ENCODE measurements at regions not wholly inside any gene's neighbourhood (a gene's known extent, or its start where the extent isn't known, plus 50 kb on each side); places are given as distances from the start of the nearest gene placed in this dataset.

GRCh38 chr6:87900160-87900698, 147.4 kb upstream of the SPACA1 start:
- Mint-ChIP-seq H3K4me1 (peaks cover 15% of the 10 kb centered on the region), H3K27ac (no peak overlapping the region), H3K27me3 (ENCODE audit: insufficient read depth) (no peaks in the 10 kb centered on the region), H3K36me3 (ENCODE audit: low read depth) (no peaks in the 10 kb centered on the region), H3K9me3 (no peaks in the 10 kb centered on the region), H3K4me3 (no peak overlapping the region)
- Histone ChIP-seq H3K9ac (ENCODE audit: extremely low read depth, low read length, poor library complexity, severe bottlenecking) (no peak overlapping the region), H3K4me1 (ENCODE audit: control insufficient read depth, insufficient read depth, low read length) (peaks cover 5% of the 10 kb centered on the region), H3K9me3 (ENCODE audit: control insufficient read depth, low read length) (no peaks in the 10 kb centered on the region), H3K27me3 (ENCODE audit: control insufficient read depth, insufficient read depth, low read length, poor library complexity, severe bottlenecking) (no peaks in the 10 kb centered on the region), H3K27ac (ENCODE audit: low read depth, low read length) (no peak overlapping the region), H3K36me3 (ENCODE audit: control insufficient read depth, insufficient read depth, low read length) (no peaks in the 10 kb centered on the region), H3K4me3 (ENCODE audit: low read length) (no peak overlapping the region)
- WGBS, 2 experiments (ENCODE audit: insufficient coverage in 1 of 2, insufficient read length in 1 of 2) = 68 to 90% methylated on average over 3 to 6 of the region's 6 CpGs
- DNase-seq = no peak
- no peak for TF ChIP-seq CTCF (conservative IDR thresholded peaks at IDR 0.05)

- Histone ChIP-seq H3K27ac (ENCODE audit: low read depth, low read length) (no peak overlapping the region), H3K27me3 (ENCODE audit: control insufficient read depth, insufficient read depth, low read length, poor library complexity, severe bottlenecking) (no peaks in the 10 kb centered on the region), H3K9me3 (ENCODE audit: control insufficient read depth, low read length) (no peaks in the 10 kb centered on the region), H3K4me1 (ENCODE audit: control insufficient read depth, insufficient read depth, low read length) (peaks cover 5% of the 10 kb centered on the region), H3K4me3 (ENCODE audit: low read length) (no peak overlapping the region), H3K36me3 (ENCODE audit: control insufficient read depth, insufficient read depth, low read length) (no peaks in the 10 kb centered on the region), H3K9ac (ENCODE audit: extremely low read depth, low read length, poor library complexity, severe bottlenecking) (no peak overlapping the region)
- H3K9me3 Mint-ChIP-seq = no peaks in the 10 kb centered on the region
- TF ChIP-seq CTCF (conservative IDR thresholded peaks at IDR 0.05) = no peak
- DNase-seq = no peak
- H3K4me1 Mint-ChIP-seq = peaks cover 13% of the 10 kb centered on the region
- 80 to 93% methylated on average over 3 to 5 of the region's 5 CpGs for WGBS, 2 experiments (ENCODE audit: insufficient coverage in 1 of 2, insufficient read length in 1 of 2)
- H3K4me3 Mint-ChIP-seq = no peak overlapping the region
- no peaks in the 10 kb centered on the region for H3K27me3 Mint-ChIP-seq (ENCODE audit: insufficient read depth)
- no peak overlapping the region for H3K27ac Mint-ChIP-seq
- H3K36me3 Mint-ChIP-seq (ENCODE audit: low read depth) = no peaks in the 10 kb centered on the region
Observed at GRCh38 chr6:87899499-87900147, 148.0 kb upstream of the SPACA1 start.

GRCh38 chr6:87897663-87898062, 150.0 kb upstream of the SPACA1 start:
- TF ChIP-seq CTCF (conservative IDR thresholded peaks at IDR 0.05) = no peak
- Histone ChIP-seq H3K36me3 (ENCODE audit: control insufficient read depth, insufficient read depth, low read length) (no peaks in the 10 kb centered on the region), H3K27me3 (ENCODE audit: control insufficient read depth, insufficient read depth, low read length, poor library complexity, severe bottlenecking) (no peaks in the 10 kb centered on the region), H3K9ac (ENCODE audit: extremely low read depth, low read length, poor library complexity, severe bottlenecking) (no peak overlapping the region), H3K27ac (ENCODE audit: low read depth, low read length) (no peak overlapping the region), H3K9me3 (ENCODE audit: control insufficient read depth, low read length) (no peaks in the 10 kb centered on the region), H3K4me1 (ENCODE audit: control insufficient read depth, insufficient read depth, low read length) (no peaks in the 10 kb centered on the region), H3K4me3 (ENCODE audit: low read length) (no peak overlapping the region)
- Mint-ChIP-seq H3K4me1 (no peaks in the 10 kb centered on the region), H3K36me3 (ENCODE audit: low read depth) (no peaks in the 10 kb centered on the region), H3K9me3 (no peaks in the 10 kb centered on the region), H3K27me3 (ENCODE audit: insufficient read depth) (no peaks in the 10 kb centered on the region), H3K4me3 (no peak overlapping the region), H3K27ac (no peak overlapping the region)
- whole genome bisulfite sequencing, 2 experiments (ENCODE audit: insufficient coverage in 1 of 2, insufficient read length in 1 of 2) = 93% methylated on average over 2 to 3 of the region's 3 CpGs
- DNase-seq = no peak

Measured in endodermal cell (in vitro differentiated cells).